SK-N-SH (cell line): ENCODE measurements at regions not wholly inside any gene's neighbourhood (a gene's known extent, or its start where the extent isn't known, plus 50 kb on each side); places are given as distances from the start of the nearest gene placed in this dataset.

Source experiments
- CTCF ChIA-PET: fragments of 300-600, 350-600 bp; formaldehyde crosslinking; extraction: SDS; loops from one replicate; lab custom pipeline; 2021; lab: Yijun Ruan, JAX
- POLR2A ChIA-PET: fragments of 350-600 bp; sonication (Branson Sonifier 250); formaldehyde crosslinking; extraction: SDS; loops from one replicate; lab custom pipeline; 2020; ENCODE audit warnings: antibody characterized with exemption, inconsistent platforms; lab: Yijun Ruan, JAX
- DNase-seq: peaks from one replicate; pipeline ENCODE4 v3.0.0; 2012
- H2AFZ ChIP-seq: fragments of 200-600 bp; sonication (generic); 2 replicates; pipeline ENCODE4 v1.8.1; 2016; ENCODE audit warnings: antibody characterized with exemption, mild to moderate bottlenecking, low read depth
- H3F3A ChIP-seq: fragments of 200-600 bp; sonication (generic); replicated peaks from 2 replicates; pipeline ENCODE3; 2016; ENCODE audit warnings: antibody characterized with exemption, mild to moderate bottlenecking; ENCODE audit not compliant: insufficient read depth
- H3K27ac ChIP-seq, 2 experiments: fragments of 200-500 bp in 1 of 2; fragments of 200-600 bp in 1 of 2; sonication (Bioruptor generic) in 1 of 2; sonication (generic), shearing (Covaris generic) in 1 of 2; 2 replicates each; pipeline versions ENCODE4 v1.5.1 to v1.6.1; 2014 to 2016; ENCODE audit warnings: low read depth in 2 of 2, inconsistent platforms in 1 of 2, low read length in 1 of 2, mild to moderate bottlenecking in 1 of 2, mixed read lengths in 1 of 2
- H3K27me3 ChIP-seq: fragments of 200-600 bp; sonication (generic), shearing (Covaris generic); 2 replicates; pipeline ENCODE4 v1.6.1; 2016; ENCODE audit warnings: mixed run types; ENCODE audit not compliant: insufficient read depth
- H3K36me3 ChIP-seq, 2 experiments: fragments of 200-500 bp in 1 of 2; fragments of 200-600 bp in 1 of 2; sonication (Bioruptor generic) in 1 of 2; sonication (generic) in 1 of 2; replicated peaks in 1 of 2; 2 replicates each; pipeline versions ENCODE3 to v1.5.1; 2014 to 2016; ENCODE audit warnings: low read length in 1 of 2, mild to moderate bottlenecking in 1 of 2; ENCODE audit not compliant: insufficient read depth in 2 of 2, control insufficient read depth in 1 of 2
- H3K4me1 ChIP-seq, 2 experiments: fragments of 200-500 bp in 1 of 2; fragments of 200-600 bp in 1 of 2; sonication (Bioruptor generic) in 1 of 2; sonication (generic), shearing (Covaris generic) in 1 of 2; 2 replicates each; pipeline versions ENCODE4 v1.5.1 to v1.6.1; 2014 to 2016; ENCODE audit warnings: low read depth in 1 of 2, low read length in 1 of 2, mixed run types in 1 of 2; ENCODE audit not compliant: insufficient read depth in 2 of 2, control insufficient read depth in 1 of 2
- H3K4me2 ChIP-seq: fragments of 200-600 bp; sonication (generic), shearing (Covaris generic); 2 replicates; pipeline ENCODE4 v1.6.1; 2017; ENCODE audit warnings: mixed run types
- H3K4me3 ChIP-seq, 2 experiments: fragments of 200-500 bp in 1 of 2; fragments of 200-600 bp in 1 of 2; sonication (Bioruptor generic) in 1 of 2; sonication (generic), shearing (Covaris generic) in 1 of 2; 2 replicates each; pipeline versions ENCODE4 v1.5.1 to v1.8.1; 2014 to 2016; ENCODE audit warnings: low read depth in 2 of 2, inconsistent platforms in 1 of 2, low read length in 1 of 2, mild to moderate bottlenecking in 1 of 2, mixed read lengths in 1 of 2, moderate library complexity in 1 of 2
- H3K79me2 ChIP-seq: fragments of 200-600 bp; sonication (generic); 2 replicates; pipeline ENCODE4 v1.8.1; 2017; ENCODE audit warnings: mild to moderate bottlenecking; ENCODE audit not compliant: insufficient read depth
- H3K9ac ChIP-seq: fragments of 200-600 bp; sonication (generic); 2 replicates; pipeline ENCODE4 v1.6.1; 2017; ENCODE audit warnings: mixed run types
- H3K9me2 ChIP-seq: fragments of 200-600 bp; sonication (generic); 2 replicates; pipeline ENCODE4 v1.6.1; 2017; ENCODE audit warnings: mixed run types
- H3K9me3 ChIP-seq: fragments of 200-600 bp; sonication (generic); 2 replicates; pipeline ENCODE4 v1.6.1; 2017; ENCODE audit warnings: mixed run types, mild to moderate bottlenecking, moderate library complexity
- H4K20me1 ChIP-seq: fragments of 200-600 bp; sonication (generic); 2 replicates; pipeline ENCODE4 v1.6.1; 2017; ENCODE audit warnings: mild to moderate bottlenecking, mixed run types; ENCODE audit not compliant: insufficient read depth
- CHD2 ChIP-seq: fragments of 150-350 bp; IDR thresholded peaks from 2 replicates; pipeline ENCODE4 v1.6.1; 2018; ENCODE audit warnings: low read length; ENCODE audit not compliant: partially characterized antibody
- ELF1 ChIP-seq: IDR thresholded peaks from 2 replicates; pipeline ENCODE4 v1.4.0; 2012
- EP300 ChIP-seq, 2 experiments: IDR thresholded peaks; 2 replicates each; pipeline versions ENCODE4 v1.4.0 to v1.6.1; 2012; ENCODE audit warnings: borderline replicate concordance in 1 of 2, low read depth in 1 of 2, low read length in 1 of 2
- EZH2phosphoT487 ChIP-seq: fragments of 200-600 bp; sonication (generic); IDR thresholded peaks from 2 replicates; pipeline ENCODE4 v1.6.1; 2017; ENCODE audit warnings: low read depth, mixed run types, mild to moderate bottlenecking, antibody characterized with exemption, moderate library complexity, borderline replicate concordance
- FOXJ3 ChIP-seq: sonication (generic); formaldehyde crosslinking; IDR thresholded peaks from 2 replicates; pipeline ENCODE4 v1.5.1; 2020; ENCODE audit warnings: mild to moderate bottlenecking, missing genetic modification reagents
- FOXM1 ChIP-seq: IDR thresholded peaks from 2 replicates; pipeline ENCODE4 v1.4.0; 2012; ENCODE audit warnings: low read depth, mild to moderate bottlenecking
- GABPA ChIP-seq: IDR thresholded peaks from 2 replicates; pipeline ENCODE4 v1.4.0; 2012; ENCODE audit warnings: low read depth, mild to moderate bottlenecking
- GATA2 ChIP-seq: sonication (generic); formaldehyde crosslinking; IDR thresholded peaks from 2 replicates; pipeline ENCODE4 v1.5.0; 2020; ENCODE audit warnings: mild to moderate bottlenecking, missing genetic modification reagents
- MEF2A ChIP-seq: IDR thresholded peaks from 2 replicates; pipeline ENCODE4 v1.4.0; 2012; ENCODE audit warnings: low read depth, borderline replicate concordance
- NRF1 ChIP-seq: IDR thresholded peaks from 2 replicates; pipeline ENCODE4 v1.6.1; 2012; ENCODE audit warnings: low read depth, mild to moderate bottlenecking, low read length
- RAD21 ChIP-seq: IDR thresholded peaks from 2 replicates; pipeline ENCODE4 v1.6.1; 2012; ENCODE audit warnings: mild to moderate bottlenecking, low read length
- RCOR1 ChIP-seq: fragments of 150-350 bp; IDR thresholded peaks from 2 replicates; pipeline ENCODE4 v1.6.1; 2017; ENCODE audit warnings: antibody characterized with exemption, low read length
- RFX5 ChIP-seq: IDR thresholded peaks from 2 replicates; pipeline ENCODE4 v1.6.1; 2012; ENCODE audit warnings: mild to moderate bottlenecking, improper control_type of control experiment, low read length
- SMC3 ChIP-seq: IDR thresholded peaks from 2 replicates; pipeline ENCODE4 v1.6.1; 2012; ENCODE audit warnings: low read depth, low read length, improper control_type of control experiment
- TAF1 ChIP-seq: IDR thresholded peaks from 2 replicates; pipeline ENCODE4 v1.6.1; 2012; ENCODE audit warnings: low read depth, mild to moderate bottlenecking, low read length, moderate library complexity, borderline replicate concordance
- TCF12 ChIP-seq: IDR thresholded peaks from 2 replicates; pipeline ENCODE4 v1.4.0; 2012
- WGBS: methylation state at CpG from one replicate; pipeline ENCODE4 v1.1.6; 2017; ENCODE audit warnings: low lambda C conversion rate; 5-methylcytosine and 5-hydroxymethylcytosine counted together
- TF ChIP-seq, protein P1 (sequence below): IDR thresholded peaks from 2 replicates; pipeline ENCODE4 v1.4.0; 2012; ENCODE audit warnings: low read depth, borderline replicate concordance
- TF ChIP-seq, protein P2 (sequence below): fragments of 200-600 bp; sonication (generic); IDR thresholded peaks from 2 replicates; pipeline ENCODE4 v1.6.1; 2017; ENCODE audit warnings: antibody characterized with exemption, mild to moderate bottlenecking, moderate library complexity
- TF ChIP-seq, protein P3 (sequence below): IDR thresholded peaks from 2 replicates; pipeline ENCODE4 v1.4.0; 2012; ENCODE audit warnings: low read depth
- TF ChIP-seq, protein P4 (sequence below): fragments of 150-350 bp; IDR thresholded peaks from 2 replicates; pipeline ENCODE4 v1.6.1; 2017; ENCODE audit warnings: antibody characterized with exemption, low read length, low read depth, borderline replicate concordance

DNA sequence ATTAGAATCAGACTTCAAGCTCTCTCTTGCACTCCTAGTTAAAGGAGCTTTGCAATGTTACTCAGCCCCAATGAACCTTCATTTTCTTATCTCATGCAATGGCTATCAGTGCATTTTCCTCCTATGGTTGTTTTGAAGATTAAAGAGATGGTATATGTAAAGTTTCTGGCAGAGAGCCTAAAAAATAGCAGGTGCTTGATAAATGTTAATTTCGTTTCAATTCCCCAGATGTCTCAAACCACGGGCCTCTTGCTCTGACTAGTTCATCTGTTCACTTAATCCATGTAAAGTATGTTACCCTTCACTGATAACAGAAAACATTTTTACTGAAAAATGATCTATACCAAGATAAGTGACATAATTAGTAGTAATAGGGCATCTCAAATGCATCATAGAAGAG is 735.4 kb upstream of the USP15 start:
- H3K9me3 ChIP-seq: no peaks in the 10 kb centered on the region
- 0% methylated on average over 2 of the region's 2 CpGs for WGBS
- POLR2A ChIA-PET: no interaction called here
- H3K27me3 ChIP-seq: no peaks in the 10 kb centered on the region
- H3K79me2 ChIP-seq: no peaks in the 10 kb centered on the region
- H3K4me3 ChIP-seq: no peak overlapping the region
- H3K27ac ChIP-seq: no peak overlapping the region
- H3K4me1 ChIP-seq: no peaks in the 10 kb centered on the region
- H4K20me1 ChIP-seq: no peaks in the 10 kb centered on the region
- no peak overlapping the region for H2AFZ ChIP-seq
- no peaks in the 10 kb centered on the region for H3K9me2 ChIP-seq
- H3K36me3 ChIP-seq: no peaks in the 10 kb centered on the region
- no peak overlapping the region for H3K9ac ChIP-seq
- TF ChIP-seq TCF12: no peak
- no peak for TF ChIP-seq RFX5
- no peak for TF ChIP-seq EZH2phosphoT487
- TF ChIP-seq RCOR1: no peak
- no peak for TF ChIP-seq ELF1
- no peak for TF ChIP-seq SMC3
- no peak for TF ChIP-seq FOXM1
- no peak for TF ChIP-seq FOXJ3 (CRISPR knock-in tag)
- TF ChIP-seq, protein P1, sequence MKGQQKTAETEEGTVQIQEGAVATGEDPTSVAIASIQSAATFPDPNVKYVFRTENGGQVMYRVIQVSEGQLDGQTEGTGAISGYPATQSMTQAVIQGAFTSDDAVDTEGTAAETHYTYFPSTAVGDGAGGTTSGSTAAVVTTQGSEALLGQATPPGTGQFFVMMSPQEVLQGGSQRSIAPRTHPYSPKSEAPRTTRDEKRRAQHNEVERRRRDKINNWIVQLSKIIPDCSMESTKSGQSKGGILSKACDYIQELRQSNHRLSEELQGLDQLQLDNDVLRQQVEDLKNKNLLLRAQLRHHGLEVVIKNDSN: no peak
- TF ChIP-seq GATA2 (CRISPR knock-in tag): no peak
- TF ChIP-seq RAD21: no peak
- TF ChIP-seq TAF1: no peak
- TF ChIP-seq, protein P2, sequence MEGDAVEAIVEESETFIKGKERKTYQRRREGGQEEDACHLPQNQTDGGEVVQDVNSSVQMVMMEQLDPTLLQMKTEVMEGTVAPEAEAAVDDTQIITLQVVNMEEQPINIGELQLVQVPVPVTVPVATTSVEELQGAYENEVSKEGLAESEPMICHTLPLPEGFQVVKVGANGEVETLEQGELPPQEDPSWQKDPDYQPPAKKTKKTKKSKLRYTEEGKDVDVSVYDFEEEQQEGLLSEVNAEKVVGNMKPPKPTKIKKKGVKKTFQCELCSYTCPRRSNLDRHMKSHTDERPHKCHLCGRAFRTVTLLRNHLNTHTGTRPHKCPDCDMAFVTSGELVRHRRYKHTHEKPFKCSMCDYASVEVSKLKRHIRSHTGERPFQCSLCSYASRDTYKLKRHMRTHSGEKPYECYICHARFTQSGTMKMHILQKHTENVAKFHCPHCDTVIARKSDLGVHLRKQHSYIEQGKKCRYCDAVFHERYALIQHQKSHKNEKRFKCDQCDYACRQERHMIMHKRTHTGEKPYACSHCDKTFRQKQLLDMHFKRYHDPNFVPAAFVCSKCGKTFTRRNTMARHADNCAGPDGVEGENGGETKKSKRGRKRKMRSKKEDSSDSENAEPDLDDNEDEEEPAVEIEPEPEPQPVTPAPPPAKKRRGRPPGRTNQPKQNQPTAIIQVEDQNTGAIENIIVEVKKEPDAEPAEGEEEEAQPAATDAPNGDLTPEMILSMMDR: no peak
- TF ChIP-seq NRF1: no peak
- no peak for TF ChIP-seq EP300 (IDR thresholded peaks at IDR 0.05; ENCODE audit: borderline replicate concordance in 1 of 2, low read depth in 1 of 2, low read length in 1 of 2)
- TF ChIP-seq MEF2A: no peak
- TF ChIP-seq, all 33 proteins: peak for 0
- CTCF ChIA-PET: no interaction called here
- DNase-seq: no peak
- Histone ChIP-seq H3F3A (no peaks in the 10 kb centered on the region), H3K4me2 (no peak overlapping the region)

DNA sequence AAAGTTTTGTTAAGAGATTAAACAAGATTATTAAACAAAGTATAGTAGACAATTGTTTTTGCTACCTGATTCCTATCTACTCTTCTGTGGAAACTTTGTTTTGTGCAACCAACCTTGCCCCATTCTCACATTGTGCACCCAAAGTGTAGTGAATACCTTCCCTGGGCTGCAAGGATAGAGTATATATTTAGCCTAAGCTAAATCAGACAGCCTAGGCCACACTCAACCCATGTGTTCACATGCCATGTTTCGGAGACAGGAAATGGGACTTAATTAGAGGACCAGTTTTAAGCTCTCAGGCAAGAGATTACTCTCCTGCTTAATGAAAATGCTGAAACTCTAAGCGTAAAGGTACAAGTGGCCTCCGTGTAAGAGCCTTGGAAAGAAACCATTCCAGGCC is 734.9 kb upstream of the USP15 start:
- Histone ChIP-seq H3K4me1 (no peaks in the 10 kb centered on the region), H2AFZ (no peak overlapping the region), H3K9ac (no peak overlapping the region), H3K36me3 (no peaks in the 10 kb centered on the region), H3K79me2 (no peaks in the 10 kb centered on the region), H3K9me2 (no peaks in the 10 kb centered on the region), H3K27me3 (no peaks in the 10 kb centered on the region), H3K9me3 (no peaks in the 10 kb centered on the region), H3F3A (no peaks in the 10 kb centered on the region), H3K4me3 (no peak overlapping the region), H3K27ac (no peak overlapping the region), H3K4me2 (no peak overlapping the region), H4K20me1 (no peaks in the 10 kb centered on the region)
- no peak for DNase-seq
- POLR2A ChIA-PET: no interaction called here
- WGBS: 23% methylated on average over 3 of the region's 3 CpGs
- CTCF ChIA-PET: no interaction called here
- TF ChIP-seq, protein P3, sequence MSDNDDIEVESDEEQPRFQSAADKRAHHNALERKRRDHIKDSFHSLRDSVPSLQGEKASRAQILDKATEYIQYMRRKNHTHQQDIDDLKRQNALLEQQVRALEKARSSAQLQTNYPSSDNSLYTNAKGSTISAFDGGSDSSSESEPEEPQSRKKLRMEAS: no peak
- TF ChIP-seq, protein P2: no peak
- TF ChIP-seq CHD2: no peak
- no peak for TF ChIP-seq GABPA
- TF ChIP-seq, protein P4, sequence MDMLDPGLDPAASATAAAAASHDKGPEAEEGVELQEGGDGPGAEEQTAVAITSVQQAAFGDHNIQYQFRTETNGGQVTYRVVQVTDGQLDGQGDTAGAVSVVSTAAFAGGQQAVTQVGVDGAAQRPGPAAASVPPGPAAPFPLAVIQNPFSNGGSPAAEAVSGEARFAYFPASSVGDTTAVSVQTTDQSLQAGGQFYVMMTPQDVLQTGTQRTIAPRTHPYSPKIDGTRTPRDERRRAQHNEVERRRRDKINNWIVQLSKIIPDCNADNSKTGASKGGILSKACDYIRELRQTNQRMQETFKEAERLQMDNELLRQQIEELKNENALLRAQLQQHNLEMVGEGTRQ: no peak
- TF ChIP-seq RCOR1: no peak
